ENCODE measurements at regions not wholly inside any gene's neighbourhood (a gene's known extent, or its start where the extent isn't known, plus 50 kb on each side); places are given as distances from the start of the nearest gene placed in this dataset.

DNA sequence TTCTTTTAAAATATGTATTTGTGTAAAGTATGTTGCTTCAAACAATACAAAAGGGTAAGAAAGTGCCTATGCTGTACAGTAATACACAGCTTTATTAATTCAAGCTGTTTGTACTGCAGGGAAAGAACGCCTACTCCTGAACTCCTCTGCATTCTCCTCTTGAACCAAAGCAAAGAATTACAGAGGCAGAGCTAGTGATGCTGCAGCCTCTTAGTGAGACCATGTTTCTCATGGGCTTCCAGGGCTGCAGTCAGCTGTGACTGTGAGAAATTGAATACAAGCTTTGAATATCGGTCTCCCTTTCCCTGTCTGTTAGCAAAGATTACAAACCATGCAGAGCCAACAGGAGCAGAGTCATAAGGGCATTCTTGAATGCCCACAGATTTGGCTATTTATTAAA is 248.5 kb downstream of the SLITRK1 start:
- DNase-seq (ENCODE audit: extremely low spot score) = no peak
- CTCF ChIA-PET = no interaction called here
- POLR2A ChIA-PET = no interaction called here
- TF ChIP-seq BHLHE40 (IDR thresholded peaks at IDR 0.05; ENCODE audit: borderline replicate concordance) (no peak), HDGF (IDR thresholded peaks at IDR 0.05; ENCODE audit: borderline replicate concordance) (no peak), FOXA1 (IDR thresholded peaks at IDR 0.05) (no peak), LEF1 (IDR thresholded peaks at IDR 0.05; ENCODE audit: borderline replicate concordance) (no peak), SP1 (IDR thresholded peaks at IDR 0.05) (no peak), SUZ12 (IDR thresholded peaks at IDR 0.05) (no peak), TARDBP (IDR thresholded peaks at IDR 0.05) (no peak), NFRKB (IDR thresholded peaks at IDR 0.05) (no peak), FOXK2 (IDR thresholded peaks at IDR 0.05) (no peak), L3MBTL2 (conservative IDR thresholded peaks at IDR 0.05) (no peak), CTBP1 (IDR thresholded peaks at IDR 0.05; ENCODE audit: borderline replicate concordance) (no peak)

DNA sequence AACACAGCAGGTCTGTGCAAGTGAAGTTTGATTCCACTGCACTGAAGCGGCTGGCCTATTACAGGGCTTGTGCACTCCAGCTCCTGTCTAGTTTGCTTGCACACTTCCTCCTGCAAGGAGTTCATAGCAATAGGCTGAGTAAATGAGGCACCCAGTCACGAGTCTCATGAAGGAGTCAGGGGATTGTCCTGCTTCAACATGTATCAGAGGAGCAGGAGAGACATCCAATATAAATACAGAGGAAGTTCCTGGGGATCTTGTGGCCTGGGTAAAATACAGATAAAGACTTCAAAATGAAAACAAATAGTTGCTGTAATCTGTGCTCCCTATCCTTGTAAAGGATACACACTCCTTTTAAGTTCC is 259.9 kb downstream of the SLITRK1 start:
- no peak for DNase-seq (ENCODE audit: extremely low spot score)

DNA sequence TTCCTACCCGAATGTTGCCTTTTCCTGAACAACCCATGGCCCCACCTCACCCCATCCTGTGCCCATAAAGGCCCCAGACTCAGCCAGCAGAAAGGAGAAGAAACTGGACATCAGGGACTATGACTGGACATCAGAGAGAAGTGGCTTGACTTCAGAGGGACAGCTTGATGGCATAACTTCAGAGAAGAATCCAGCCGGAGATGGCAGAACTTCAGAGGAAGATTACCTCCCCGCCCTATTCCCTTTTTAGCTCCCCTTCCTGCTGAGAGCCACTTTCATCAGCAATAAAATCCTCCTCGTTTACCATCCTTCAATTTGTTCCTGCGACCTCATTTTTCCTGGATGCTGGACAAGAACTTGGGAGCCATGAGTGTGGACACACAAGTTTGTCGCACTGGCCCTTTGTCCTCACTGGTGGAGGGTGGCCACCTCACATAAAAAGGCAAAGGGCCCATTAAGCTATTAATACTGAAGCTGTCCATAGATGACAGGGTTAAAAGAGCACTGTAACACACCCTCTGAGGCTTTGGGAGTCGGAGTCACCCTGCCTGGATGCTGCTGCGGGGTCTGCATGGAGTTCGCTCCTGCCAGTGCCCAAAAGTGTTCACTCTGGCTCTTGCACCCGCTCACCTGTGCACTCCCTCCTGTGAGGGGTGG is 260.4 kb downstream of the SLITRK1 start:
- ChIA-PET POLR2A (no interaction called here), CTCF (no interaction called here)
- TF ChIP-seq, protein P1, sequence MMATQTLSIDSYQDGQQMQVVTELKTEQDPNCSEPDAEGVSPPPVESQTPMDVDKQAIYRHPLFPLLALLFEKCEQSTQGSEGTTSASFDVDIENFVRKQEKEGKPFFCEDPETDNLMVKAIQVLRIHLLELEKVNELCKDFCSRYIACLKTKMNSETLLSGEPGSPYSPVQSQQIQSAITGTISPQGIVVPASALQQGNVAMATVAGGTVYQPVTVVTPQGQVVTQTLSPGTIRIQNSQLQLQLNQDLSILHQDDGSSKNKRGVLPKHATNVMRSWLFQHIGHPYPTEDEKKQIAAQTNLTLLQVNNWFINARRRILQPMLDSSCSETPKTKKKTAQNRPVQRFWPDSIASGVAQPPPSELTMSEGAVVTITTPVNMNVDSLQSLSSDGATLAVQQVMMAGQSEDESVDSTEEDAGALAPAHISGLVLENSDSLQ (IDR thresholded peaks at IDR 0.05) = no peak
- no peak for TF ChIP-seq BHLHE40 (IDR thresholded peaks at IDR 0.05; ENCODE audit: borderline replicate concordance)
- no peak for TF ChIP-seq CTBP1 (IDR thresholded peaks at IDR 0.05; ENCODE audit: borderline replicate concordance)
- TF ChIP-seq FOXK2 (IDR thresholded peaks at IDR 0.05) = no peak
- no peak for TF ChIP-seq ZNF384 (IDR thresholded peaks at IDR 0.05)
- no peak for TF ChIP-seq HDGF (IDR thresholded peaks at IDR 0.05; ENCODE audit: borderline replicate concordance)
- TF ChIP-seq ARNT (IDR thresholded peaks at IDR 0.05) = no peak
- TF ChIP-seq SUZ12 (IDR thresholded peaks at IDR 0.05) = no peak
- TF ChIP-seq SP1 (IDR thresholded peaks at IDR 0.05) = no peak
- TF ChIP-seq LEF1 (IDR thresholded peaks at IDR 0.05; ENCODE audit: borderline replicate concordance) = no peak
- TF ChIP-seq ELF4 (IDR thresholded peaks at IDR 0.05) = no peak
- TF ChIP-seq FOXA1 (IDR thresholded peaks at IDR 0.05) = no peak
- no peak for DNase-seq (ENCODE audit: extremely low spot score)

More for the DNA sequence above, 259.9 kb downstream of the SLITRK1 start:
- TF ChIP-seq, protein P1 (IDR thresholded peaks at IDR 0.05) = no peak
- no peak for TF ChIP-seq CTBP1 (IDR thresholded peaks at IDR 0.05; ENCODE audit: borderline replicate concordance)
- ChIA-PET POLR2A (no interaction called here), CTCF (no interaction called here)

DNA sequence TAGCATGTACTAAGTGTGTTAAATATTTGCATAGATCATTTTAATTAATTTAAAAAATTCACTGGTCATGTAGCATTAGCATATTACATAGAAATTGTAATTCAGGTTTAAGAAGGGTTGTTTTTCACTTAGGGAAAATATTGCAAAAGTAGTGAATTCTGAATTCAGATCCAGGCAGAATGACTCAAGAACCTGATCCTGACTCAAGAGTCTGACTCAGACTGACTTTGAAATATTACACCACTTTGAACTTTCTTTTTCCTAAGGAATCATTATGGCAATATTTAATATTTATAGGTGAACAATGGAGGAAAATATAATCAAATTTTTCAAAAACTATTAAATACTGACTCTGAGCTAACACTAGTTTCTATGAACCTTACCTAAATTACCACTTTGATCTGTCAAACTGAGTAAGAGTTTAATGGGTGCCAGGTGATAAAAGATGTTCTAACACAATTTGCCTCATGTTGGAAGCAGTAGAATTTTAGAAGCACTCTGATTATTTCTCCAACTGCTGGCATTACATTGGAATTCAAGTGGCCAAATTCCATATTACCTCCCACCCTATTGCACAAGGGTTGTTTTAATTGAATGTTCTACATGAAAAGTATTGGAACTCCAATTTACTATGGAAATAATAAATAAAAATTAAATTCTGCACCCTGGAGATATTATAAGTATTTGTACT is 261.6 kb downstream of the SLITRK1 start:
- ChIA-PET CTCF (interaction anchor here (0.6 kb wide), 1 partner anchor 787 kb away, joined by 3 read pairs; no protein-coding TSS in a partner anchor), POLR2A (no interaction called here)
- TF ChIP-seq LEF1 (IDR thresholded peaks at IDR 0.05; ENCODE audit: borderline replicate concordance) = no peak
- no peak for TF ChIP-seq CTBP1 (IDR thresholded peaks at IDR 0.05; ENCODE audit: borderline replicate concordance)
- no peak for TF ChIP-seq FOXA1 (IDR thresholded peaks at IDR 0.05)
- TF ChIP-seq BHLHE40 (IDR thresholded peaks at IDR 0.05; ENCODE audit: borderline replicate concordance) = no peak
- no peak for TF ChIP-seq NFRKB (IDR thresholded peaks at IDR 0.05)
- no peak for TF ChIP-seq ZNF384 (IDR thresholded peaks at IDR 0.05)
- no peak for TF ChIP-seq SP1 (IDR thresholded peaks at IDR 0.05)
- no peak for TF ChIP-seq SUZ12 (IDR thresholded peaks at IDR 0.05)
- no peak for TF ChIP-seq ARNT (IDR thresholded peaks at IDR 0.05)
- no peak for TF ChIP-seq L3MBTL2 (conservative IDR thresholded peaks at IDR 0.05)
- TF ChIP-seq, protein P1 (IDR thresholded peaks at IDR 0.05) = no peak
- TF ChIP-seq HDGF (IDR thresholded peaks at IDR 0.05; ENCODE audit: borderline replicate concordance) = no peak
- no peak for TF ChIP-seq FOXM1 (IDR thresholded peaks at IDR 0.05; ENCODE audit: borderline replicate concordance)
- TF ChIP-seq TARDBP (IDR thresholded peaks at IDR 0.05) = no peak
- no peak for DNase-seq (ENCODE audit: extremely low spot score)

DNA sequence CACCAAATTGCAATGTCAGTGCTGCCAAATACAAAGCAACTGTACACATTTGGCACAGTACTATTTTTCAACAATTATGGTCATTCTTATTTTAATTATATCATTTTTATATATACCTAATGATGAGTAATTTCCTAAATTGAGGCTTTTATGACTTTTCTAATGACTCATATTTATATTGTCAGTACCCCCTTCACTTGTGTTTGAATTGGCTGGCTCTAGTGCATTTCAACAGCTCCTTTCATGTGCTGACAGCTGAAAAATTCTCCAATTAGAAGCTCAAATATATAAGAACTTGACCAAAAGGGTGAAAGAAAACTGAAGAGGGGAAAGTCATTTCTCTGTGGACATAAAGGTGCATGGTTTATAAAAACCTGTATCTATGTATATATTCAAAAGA is 263.3 kb downstream of the SLITRK1 start:
- ChIA-PET POLR2A (no interaction called here), CTCF (no interaction called here)
- TF ChIP-seq L3MBTL2 (conservative IDR thresholded peaks at IDR 0.05) (no peak), TARDBP (IDR thresholded peaks at IDR 0.05) (no peak), SUZ12 (IDR thresholded peaks at IDR 0.05) (no peak)
- TF ChIP-seq, protein P1 (IDR thresholded peaks at IDR 0.05) = no peak
- no peak for DNase-seq (ENCODE audit: extremely low spot score)

DNA sequence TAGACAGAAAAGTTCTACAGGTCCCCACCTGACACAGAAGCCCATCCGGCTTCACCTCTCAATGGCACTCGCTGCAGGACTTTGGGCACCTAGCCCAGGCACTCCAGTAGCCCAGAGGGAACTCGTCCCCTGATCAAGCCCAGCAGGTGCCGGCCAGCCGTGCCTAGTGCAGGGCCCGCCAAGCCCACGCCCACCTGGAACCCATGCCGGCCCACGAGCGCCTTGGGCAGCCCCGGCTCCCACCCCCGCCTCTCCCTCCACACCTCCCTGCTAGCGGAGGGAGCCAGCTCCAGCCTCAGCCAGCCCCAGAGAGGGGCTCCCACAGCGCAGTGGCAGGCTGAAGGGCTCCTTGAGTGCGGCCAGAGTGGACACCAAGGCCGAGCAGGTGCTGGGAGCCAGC is 268.8 kb downstream of the SLITRK1 start:
- ChIA-PET CTCF (no interaction called here), POLR2A (no interaction called here)
- DNase-seq (ENCODE audit: extremely low spot score) = no peak
- no peak for TF ChIP-seq ZNF384 (IDR thresholded peaks at IDR 0.05)
- no peak for TF ChIP-seq L3MBTL2 (conservative IDR thresholded peaks at IDR 0.05)
- TF ChIP-seq LEF1 (IDR thresholded peaks at IDR 0.05; ENCODE audit: borderline replicate concordance) = no peak
- TF ChIP-seq CTBP1 (IDR thresholded peaks at IDR 0.05; ENCODE audit: borderline replicate concordance) = no peak
- TF ChIP-seq FOXA1 (IDR thresholded peaks at IDR 0.05) = no peak
- no peak for TF ChIP-seq ELF4 (IDR thresholded peaks at IDR 0.05)
- no peak for TF ChIP-seq FOXK2 (IDR thresholded peaks at IDR 0.05)
- TF ChIP-seq BHLHE40 (IDR thresholded peaks at IDR 0.05; ENCODE audit: borderline replicate concordance) = no peak
- TF ChIP-seq SUZ12 (IDR thresholded peaks at IDR 0.05) = no peak
- TF ChIP-seq, protein P1 (IDR thresholded peaks at IDR 0.05) = no peak
- no peak for TF ChIP-seq TARDBP (IDR thresholded peaks at IDR 0.05)
- no peak for TF ChIP-seq SP1 (IDR thresholded peaks at IDR 0.05)
- TF ChIP-seq HDGF (IDR thresholded peaks at IDR 0.05; ENCODE audit: borderline replicate concordance) = no peak
- TF ChIP-seq NFRKB (IDR thresholded peaks at IDR 0.05) = no peak
- no peak for TF ChIP-seq ARNT (IDR thresholded peaks at IDR 0.05)
- TF ChIP-seq FOXM1 (IDR thresholded peaks at IDR 0.05; ENCODE audit: borderline replicate concordance) = no peak
